Activated CD8-positive, alpha-beta memory T cell treated with anti-CD3 and anti-CD28 coated beads, Interleukin-2, amount 50 U/mL, for 1 hour (primary cell): ENCODE measurements at regions not wholly inside any gene's neighbourhood (a gene's known extent, or its start where the extent isn't known, plus 50 kb on each side); places are given as distances from the start of the nearest gene placed in this dataset.

Experiments used
- DNase-seq: peaks from one replicate; pipeline ENCODE4 v3.0.0-alpha.2; 2020; ENCODE audit errors: extremely low read depth

GRCh38 chr12:67589078-67589477 lies 59.5 kb upstream of the DYRK2 start:
- no peak for DNase-seq

- DNase-seq: no peak
Measured at GRCh38 chr12:67590149-67590790, 58.3 kb upstream of the DYRK2 start.

GRCh38 chr12:67592228-67593011 lies 56.1 kb upstream of the DYRK2 start:
- no peak for DNase-seq

- DNase-seq: no peak
Measured at GRCh38 chr12:67593041-67593440, 55.5 kb upstream of the DYRK2 start.

DNA sequence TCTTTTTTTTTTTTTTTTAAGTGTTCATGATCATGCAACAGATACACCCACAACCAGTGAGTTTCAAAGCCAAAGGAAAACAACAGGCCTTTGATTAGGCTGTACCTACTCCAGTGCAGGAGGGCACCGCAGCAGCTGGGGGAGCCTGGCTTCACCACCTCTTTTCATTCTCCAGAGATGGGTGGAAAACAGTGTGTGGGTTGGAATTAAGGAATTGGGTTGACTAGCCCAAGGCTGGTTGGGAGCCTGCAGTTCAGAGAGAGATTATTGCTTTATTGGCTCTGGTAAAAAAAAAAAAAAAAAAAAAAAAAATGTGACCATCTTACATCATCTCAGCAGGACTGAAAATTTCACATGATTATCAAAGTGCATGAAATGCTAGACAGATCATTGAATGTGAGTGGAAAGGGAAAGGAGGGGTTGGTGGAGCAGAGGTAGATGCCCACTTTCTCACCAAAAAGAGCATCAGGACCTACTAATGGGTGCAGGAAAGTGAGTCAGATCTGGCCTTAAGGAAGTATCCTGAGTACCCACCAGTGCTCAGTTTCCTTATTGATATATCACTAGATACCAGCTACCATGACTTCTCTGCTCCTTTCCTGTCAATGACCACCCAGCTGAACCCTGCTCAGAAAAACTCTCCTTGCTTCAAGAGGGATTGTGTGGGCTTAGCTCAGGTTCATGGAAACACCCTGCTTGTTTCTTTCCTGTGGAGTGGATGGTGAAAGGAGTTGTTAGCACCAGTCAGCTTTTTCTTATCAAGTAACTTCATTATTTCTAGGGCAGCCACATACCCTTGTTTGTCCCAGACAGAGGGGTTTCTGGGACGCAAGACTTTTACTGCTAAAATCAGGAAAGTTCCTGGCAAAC lies 54.8 kb upstream of the DYRK2 start:
- DNase-seq: no peak

DNA sequence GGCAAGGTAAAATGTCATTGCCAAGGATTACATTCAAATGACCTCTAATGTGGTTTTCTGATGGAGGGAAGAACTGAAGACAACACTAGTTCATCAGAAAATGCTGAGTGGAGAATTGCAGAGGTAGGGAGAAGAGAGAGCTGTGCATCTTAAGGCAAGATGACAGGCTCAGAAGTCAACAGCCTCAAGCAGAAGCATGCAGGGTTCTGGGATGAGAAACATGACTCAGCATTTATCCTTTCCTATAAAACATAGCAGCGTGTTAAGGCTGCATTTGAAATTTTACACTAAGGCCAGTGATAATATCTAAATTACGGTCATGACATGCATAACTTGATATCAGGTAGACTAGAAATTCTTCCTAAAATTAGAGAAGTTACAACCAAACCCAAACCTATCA lies 53.7 kb upstream of the DYRK2 start:
- DNase-seq: no peak

GRCh38 chr12:67595365-67595764 lies 53.2 kb upstream of the DYRK2 start:
- DNase-seq: no peak

DNA sequence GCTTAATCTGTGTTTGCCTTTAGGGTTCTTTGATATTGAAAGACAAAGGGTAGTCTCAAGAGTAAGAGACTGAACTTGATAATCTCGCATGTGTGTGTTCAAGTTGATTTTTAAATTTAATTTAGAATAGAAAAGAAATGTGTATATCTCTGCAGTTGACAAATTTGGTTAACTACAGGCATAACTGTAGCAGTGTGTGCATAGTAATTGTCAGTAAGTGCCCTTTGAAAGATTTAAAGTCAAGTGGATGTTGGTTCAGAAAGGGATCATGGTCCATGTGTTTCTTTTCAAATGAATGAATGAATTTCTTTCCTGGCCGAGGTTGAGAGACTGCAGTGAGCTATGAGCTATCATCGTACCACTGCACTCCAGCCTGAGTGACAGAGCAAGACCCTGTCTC lies 49.9 kb upstream of the DYRK2 start:
- no peak for DNase-seq
